ENCODE measurements at regions not wholly inside any gene's neighbourhood (a gene's known extent, or its start where the extent isn't known, plus 50 kb on each side); places are given as distances from the start of the nearest gene placed in this dataset.
A peak's percentile ranks its signal among the peaks of the same experiment; 100 is the strongest.

- ATAC-seq, result peak; percentile 99
- no peak overlapping the region for H3K4me2 ChIP-seq
- peak; percentile 92 for DNase-seq (ENCODE audit: low spot score)
These were observed 56.2 kb upstream of the ROCK1 start for GRCh38 chr18:21167641-21168377.

More at GRCh38 chr18:21167641-21168377, 56.2 kb upstream of the ROCK1 start:
- Histone ChIP-seq H3K27me3 (ENCODE audit: insufficient read depth) (no peaks in the 10 kb centered on the region), H4K20me1 (replicated peaks; ENCODE audit: insufficient read depth) (no peaks in the 10 kb centered on the region), H3K4me3 (no peak overlapping the region), H3K36me3 (ENCODE audit: insufficient read depth) (no peaks in the 10 kb centered on the region), H3F3A (replicated peaks; ENCODE audit: low read depth) (no peaks in the 10 kb centered on the region), H3K9me2 (ENCODE audit: insufficient read depth) (no peaks in the 10 kb centered on the region), H3K27ac (ENCODE audit: low read depth) (no peak overlapping the region), H3K4me1 (ENCODE audit: insufficient read depth) (no peaks in the 10 kb centered on the region), H3K79me2 (replicated peaks; ENCODE audit: insufficient read depth) (no peaks in the 10 kb centered on the region), H2AFZ (no peak overlapping the region)
- H3K27me3 Mint-ChIP-seq (ENCODE audit: insufficient read depth, low read depth, poor library complexity), result no peaks in the 10 kb centered on the region
- H3K9me3 Mint-ChIP-seq, result no peaks in the 10 kb centered on the region
- no peak overlapping the region for H3K27ac Mint-ChIP-seq
- peaks cover 5% of the 10 kb centered on the region; the same call in 2 of the 3 replicates for H3K4me1 Mint-ChIP-seq
- no peaks in the 10 kb centered on the region for H3K36me3 Mint-ChIP-seq (ENCODE audit: low read depth)
- H3K4me3 Mint-ChIP-seq, result no peak overlapping the region
- TF ChIP-seq CTCF (conservative IDR thresholded peaks at IDR 0.05; ENCODE audit: low read depth in 2 of 2), result no peak
- no peak for TF ChIP-seq STAT1 (IDR thresholded peaks at IDR 0.05; ENCODE audit: unreplicated experiment)
- no peak for TF ChIP-seq ZNF462 (CRISPR knock-in tag; IDR thresholded peaks at IDR 0.05)
- no peak for TF ChIP-seq EZH2phosphoT487 (IDR thresholded peaks at IDR 0.05; ENCODE audit: unreplicated experiment)
- TF ChIP-seq EZH2 (IDR thresholded peaks at IDR 0.05; ENCODE audit: low read depth, unreplicated experiment), result no peak
- no peak for TF ChIP-seq REST (IDR thresholded peaks at IDR 0.05; ENCODE audit: unreplicated experiment)
- no peak for TF ChIP-seq ETS1 (IDR thresholded peaks at IDR 0.05)
- TF ChIP-seq NANOG (IDR thresholded peaks at IDR 0.05; ENCODE audit: borderline replicate concordance), result no peak
- TF ChIP-seq POLR2AphosphoS5 (IDR thresholded peaks at IDR 0.05; ENCODE audit: low read depth), result no peak
- TF ChIP-seq ZNF114 (CRISPR knock-in tag; IDR thresholded peaks at IDR 0.05), result no peak
- TF ChIP-seq ZNF331 (CRISPR knock-in tag; IDR thresholded peaks at IDR 0.05; ENCODE audit: low read depth), result no peak
- no peak for TF ChIP-seq JUNB (IDR thresholded peaks at IDR 0.05; ENCODE audit: unreplicated experiment)
- no peak for TF ChIP-seq CREB1 (CRISPR knock-in tag; IDR thresholded peaks at IDR 0.05; ENCODE audit: low read depth)

All from GM23338 (cell line).